HEK293 (cell line): ENCODE measurements at regions not wholly inside any gene's neighbourhood (a gene's known extent, or its start where the extent isn't known, plus 50 kb on each side); places are given as distances from the start of the nearest gene placed in this dataset.

ENCODE experiments used
- CTCF ChIP-seq: fragments of 450-650 bp; formaldehyde crosslinking; IDR thresholded peaks from 2 replicates; pipeline ENCODE4 v1.5.1; 2016; ENCODE audit warnings: missing biosample characterization, missing genetic modification characterization
- IKZF3 ChIP-seq: fragments of 450-650 bp; IDR thresholded peaks from 2 replicates; pipeline ENCODE4 v1.5.0; 2018; ENCODE audit warnings: missing biosample characterization, mild to moderate bottlenecking, missing genetic modification characterization, moderate library complexity
- ZNF555 ChIP-seq: fragments of 450-650 bp; formaldehyde crosslinking; conservative IDR thresholded peaks from 2 replicates; pipeline ENCODE4 v1.5.1; 2017; ENCODE audit warnings: missing biosample characterization, mild to moderate bottlenecking, missing genetic modification characterization, inconsistent platforms
- ZNF785 ChIP-seq: fragments of 450-650 bp; formaldehyde crosslinking; IDR thresholded peaks from 2 replicates; pipeline ENCODE4 v1.5.1; 2016; ENCODE audit warnings: missing biosample characterization, missing genetic modification characterization
- ZSCAN30 ChIP-seq: fragments of 450-650 bp; IDR thresholded peaks from 2 replicates; pipeline ENCODE4 v1.5.1; 2018; ENCODE audit warnings: missing biosample characterization, mild to moderate bottlenecking, missing genetic modification characterization, moderate library complexity

- TF ChIP-seq CTCF (tag by site-specific recombination), result peak; percentile 75
- TF ChIP-seq ZNF785 (tag by site-specific recombination), result no peak
- TF ChIP-seq ZSCAN30 (tag by site-specific recombination), result no peak
- TF ChIP-seq ZNF555, result no peak
- peak; percentile 76 for TF ChIP-seq IKZF3
Measured at GRCh38 chr3:56988458-56989168, 71.9 kb upstream of the SPATA12 start.
